Parathyroid adenoma (tissue), 2 donors: ENCODE measurements at regions not wholly inside any gene's neighbourhood (a gene's known extent, or its start where the extent isn't known, plus 50 kb on each side); places are given as distances from the start of the nearest gene placed in this dataset.

Source experiments
- H2AFZ ChIP-seq: fragments of 300-600 bp; sonication (generic); one replicate; pipeline ENCODE4 v1.7.0; 2017; ENCODE audit warnings: antibody characterized with exemption, mild to moderate bottlenecking
- H3K27ac ChIP-seq: fragments of 300-600 bp; sonication (generic); one replicate; pipeline ENCODE4 v1.7.0; 2017
- H3K27me3 ChIP-seq: fragments of 300-600 bp; sonication (generic); one replicate; pipeline ENCODE4 v1.7.0; 2017; ENCODE audit warnings: low read length; ENCODE audit not compliant: control insufficient read depth, insufficient read depth
- H3K36me3 ChIP-seq: fragments of 300-600 bp; sonication (generic); one replicate; pipeline ENCODE4 v1.7.0; 2017; ENCODE audit warnings: low read length; ENCODE audit not compliant: control insufficient read depth, insufficient read depth
- H3K4me1 ChIP-seq: fragments of 300-600 bp; sonication (generic); one replicate; pipeline ENCODE4 v1.7.0; 2017; ENCODE audit warnings: control low read depth
- H3K4me2 ChIP-seq: fragments of 300-600 bp; sonication (generic); one replicate; pipeline ENCODE4 v1.7.0; 2017; ENCODE audit warnings: low read length
- H3K4me3 ChIP-seq: fragments of 300-600 bp; sonication (generic); one replicate; pipeline ENCODE4 v1.7.0; 2017; ENCODE audit warnings: low read depth, low read length
- H3K79me2 ChIP-seq: fragments of 300-600 bp; sonication (generic); one replicate; pipeline ENCODE4 v1.7.0; 2017; ENCODE audit warnings: control low read depth
- H3K9ac ChIP-seq: fragments of 300-600 bp; sonication (generic); one replicate; pipeline ENCODE4 v1.7.0; 2017; ENCODE audit warnings: mild to moderate bottlenecking
- H3K9me3 ChIP-seq: fragments of 300-600 bp; sonication (generic); one replicate; pipeline ENCODE4 v1.7.0; 2017; ENCODE audit warnings: low read length; ENCODE audit not compliant: control insufficient read depth
- TF ChIP-seq, protein P1 (sequence below): fragments of 300-600 bp; sonication (generic); IDR thresholded peaks from one replicate; pipeline ENCODE4 v1.7.0; 2017; ENCODE audit warnings: antibody characterized with exemption, mild to moderate bottlenecking
- donor health status: primary hyperparathyroidism.

- Histone ChIP-seq H3K79me2 (no peaks in the 10 kb centered on the region), H3K4me3 (no peak overlapping the region)
- TF ChIP-seq, protein P1, sequence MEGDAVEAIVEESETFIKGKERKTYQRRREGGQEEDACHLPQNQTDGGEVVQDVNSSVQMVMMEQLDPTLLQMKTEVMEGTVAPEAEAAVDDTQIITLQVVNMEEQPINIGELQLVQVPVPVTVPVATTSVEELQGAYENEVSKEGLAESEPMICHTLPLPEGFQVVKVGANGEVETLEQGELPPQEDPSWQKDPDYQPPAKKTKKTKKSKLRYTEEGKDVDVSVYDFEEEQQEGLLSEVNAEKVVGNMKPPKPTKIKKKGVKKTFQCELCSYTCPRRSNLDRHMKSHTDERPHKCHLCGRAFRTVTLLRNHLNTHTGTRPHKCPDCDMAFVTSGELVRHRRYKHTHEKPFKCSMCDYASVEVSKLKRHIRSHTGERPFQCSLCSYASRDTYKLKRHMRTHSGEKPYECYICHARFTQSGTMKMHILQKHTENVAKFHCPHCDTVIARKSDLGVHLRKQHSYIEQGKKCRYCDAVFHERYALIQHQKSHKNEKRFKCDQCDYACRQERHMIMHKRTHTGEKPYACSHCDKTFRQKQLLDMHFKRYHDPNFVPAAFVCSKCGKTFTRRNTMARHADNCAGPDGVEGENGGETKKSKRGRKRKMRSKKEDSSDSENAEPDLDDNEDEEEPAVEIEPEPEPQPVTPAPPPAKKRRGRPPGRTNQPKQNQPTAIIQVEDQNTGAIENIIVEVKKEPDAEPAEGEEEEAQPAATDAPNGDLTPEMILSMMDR: no peak
Observed at GRCh38 chr5:103842936-103843335, 280.3 kb upstream of the NUDT12 start.

GRCh38 chr5:103840600-103840999 lies 278.0 kb upstream of the NUDT12 start:
- no peak overlapping the region for H3K4me2 ChIP-seq
- H3K27me3 ChIP-seq: no peaks in the 10 kb centered on the region
- H2AFZ ChIP-seq: no peak overlapping the region
- no peaks in the 10 kb centered on the region for H3K36me3 ChIP-seq
- H3K4me3 ChIP-seq: no peak overlapping the region
- no peaks in the 10 kb centered on the region for H3K4me1 ChIP-seq
- H3K79me2 ChIP-seq: no peaks in the 10 kb centered on the region
- TF ChIP-seq, protein P1: no peak
- H3K27ac ChIP-seq: no peak overlapping the region
- H3K9ac ChIP-seq: no peak overlapping the region
- no peaks in the 10 kb centered on the region for H3K9me3 ChIP-seq

More at GRCh38 chr5:103842936-103843335, 280.3 kb upstream of the NUDT12 start:
- no peaks in the 10 kb centered on the region for H3K36me3 ChIP-seq
- H3K27ac ChIP-seq: no peak overlapping the region
- H3K9ac ChIP-seq: no peak overlapping the region
- H3K9me3 ChIP-seq: no peaks in the 10 kb centered on the region
- no peaks in the 10 kb centered on the region for H3K27me3 ChIP-seq
- no peak overlapping the region for H3K4me2 ChIP-seq
- no peaks in the 10 kb centered on the region for H3K4me1 ChIP-seq
- H2AFZ ChIP-seq: no peak overlapping the region

DNA sequence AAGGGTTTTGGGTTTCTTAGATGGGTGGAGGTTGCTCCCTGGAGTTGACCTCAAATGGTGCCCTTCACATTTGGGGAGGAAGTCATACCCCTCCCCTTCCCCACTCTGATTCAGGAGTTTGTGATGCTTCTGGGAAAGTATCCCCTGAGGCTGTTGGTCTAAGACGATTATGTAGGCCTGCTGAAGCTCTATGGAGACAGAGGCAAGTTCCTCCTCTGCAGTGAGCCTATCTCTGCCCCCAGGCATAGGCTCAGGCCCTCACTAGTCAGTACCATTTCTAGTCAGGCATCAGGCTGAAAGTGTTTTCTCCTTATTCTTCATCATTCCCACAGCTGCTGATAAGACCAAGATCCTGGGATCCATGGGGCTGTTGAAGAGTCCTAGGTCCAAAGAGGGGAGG lies 271.6 kb upstream of the NUDT12 start:
- H3K9me3 ChIP-seq: no peaks in the 10 kb centered on the region
- TF ChIP-seq, protein P1: no peak
- H3K27me3 ChIP-seq: no peaks in the 10 kb centered on the region
- no peak overlapping the region for H3K4me2 ChIP-seq
- no peaks in the 10 kb centered on the region for H3K4me1 ChIP-seq
- no peak overlapping the region for H3K4me3 ChIP-seq
- H3K79me2 ChIP-seq: no peaks in the 10 kb centered on the region
- H2AFZ ChIP-seq: no peak overlapping the region
- no peak overlapping the region for H3K27ac ChIP-seq
- H3K9ac ChIP-seq: no peak overlapping the region
- H3K36me3 ChIP-seq: no peaks in the 10 kb centered on the region

DNA sequence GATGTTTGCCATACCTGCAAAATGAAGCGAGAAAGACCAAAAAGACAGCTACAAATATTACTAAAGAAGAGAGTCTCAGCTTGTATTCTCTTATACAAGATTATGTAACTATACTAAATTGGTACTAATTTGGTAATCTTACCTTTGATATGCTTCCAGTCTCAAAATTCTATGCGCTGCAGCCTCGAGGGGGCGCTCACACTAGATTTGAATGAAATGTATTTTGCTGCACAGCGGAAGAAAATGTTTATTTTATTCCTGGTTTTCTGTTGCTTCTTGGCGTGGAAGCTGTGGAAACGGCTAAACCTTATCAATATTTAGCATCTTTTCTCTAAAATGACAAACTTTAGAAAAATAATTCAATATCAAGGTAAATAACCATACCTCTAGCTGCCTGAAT lies 267.0 kb upstream of the NUDT12 start:
- H3K9ac ChIP-seq: no peak overlapping the region
- H3K27ac ChIP-seq: no peak overlapping the region
- no peaks in the 10 kb centered on the region for H3K9me3 ChIP-seq
- no peaks in the 10 kb centered on the region for H3K27me3 ChIP-seq
- no peaks in the 10 kb centered on the region for H3K79me2 ChIP-seq
- no peak overlapping the region for H2AFZ ChIP-seq
- no peak overlapping the region for H3K4me2 ChIP-seq
- no peak overlapping the region for H3K4me3 ChIP-seq
- H3K36me3 ChIP-seq: no peaks in the 10 kb centered on the region
- H3K4me1 ChIP-seq: no peaks in the 10 kb centered on the region
- TF ChIP-seq, protein P1: no peak

DNA sequence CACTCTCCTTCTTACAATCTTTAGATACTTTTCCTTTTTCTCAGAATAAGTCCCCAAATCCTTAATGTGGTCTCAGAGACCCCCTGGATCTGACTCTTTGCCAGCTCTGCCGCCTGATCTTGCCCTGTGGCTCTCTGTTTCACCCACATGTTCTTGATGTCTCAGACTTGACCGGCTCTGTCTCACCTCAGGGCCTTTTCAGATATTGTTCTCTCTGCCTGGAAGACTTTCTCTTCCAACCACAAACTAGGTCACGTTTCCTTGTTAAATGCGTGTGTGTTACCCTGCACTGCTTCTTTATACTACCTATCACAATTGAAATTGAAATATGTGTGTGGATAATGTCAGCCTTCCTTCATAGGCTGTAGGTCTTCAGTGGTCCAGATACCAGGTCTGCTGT lies 265.4 kb upstream of the NUDT12 start:
- Histone ChIP-seq H3K4me1 (no peaks in the 10 kb centered on the region), H3K4me3 (no peak overlapping the region), H3K27ac (no peak overlapping the region), H2AFZ (no peak overlapping the region), H3K36me3 (no peaks in the 10 kb centered on the region), H3K9ac (no peak overlapping the region), H3K4me2 (no peak overlapping the region), H3K9me3 (no peaks in the 10 kb centered on the region), H3K27me3 (no peaks in the 10 kb centered on the region), H3K79me2 (no peaks in the 10 kb centered on the region)
- TF ChIP-seq, protein P1: no peak
